Upper lobe of left lung (tissue), 4 donors: ENCODE measurements at regions not wholly inside any gene's neighbourhood (a gene's known extent, or its start where the extent isn't known, plus 50 kb on each side); places are given as distances from the start of the nearest gene placed in this dataset.

Experiments used
- CTCF ChIP-seq, 6 experiments: fragments of 450-650 bp in 4 of 6; fragments of 200-600 bp in 2 of 6; sonication (generic) in 2 of 6; IDR thresholded peaks; one replicate each; pipeline ENCODE4 v1.5.1; 2016 to 2019; ENCODE audit warnings: antibody characterized with exemption in 6 of 6
- POLR2A ChIP-seq, 4 donors: fragments of 450-650 bp; IDR thresholded peaks; one replicate each; pipeline ENCODE4 v1.5.1; 2016 to 2017; ENCODE audit warnings: antibody characterized with exemption in 4 of 4, mild to moderate bottlenecking in 2 of 4
- POLR2AphosphoS5 ChIP-seq, 2 donors: sonication (generic); formaldehyde crosslinking; IDR thresholded peaks; one replicate each; pipeline ENCODE4 v1.5.1; 2017; ENCODE audit warnings: antibody characterized with exemption in 2 of 2

GRCh38 chr13:105035092-105035491, 1500.4 kb downstream of the EFNB2 start:
- TF ChIP-seq CTCF (IDR thresholded peaks at IDR 0.05) = no peak
- no peak for TF ChIP-seq POLR2A (IDR thresholded peaks at IDR 0.05)
- TF ChIP-seq POLR2AphosphoS5 (IDR thresholded peaks at IDR 0.05) = no peak
